ENCODE measurements at regions not wholly inside any gene's neighbourhood (a gene's known extent, or its start where the extent isn't known, plus 50 kb on each side); places are given as distances from the start of the nearest gene placed in this dataset.

DNA sequence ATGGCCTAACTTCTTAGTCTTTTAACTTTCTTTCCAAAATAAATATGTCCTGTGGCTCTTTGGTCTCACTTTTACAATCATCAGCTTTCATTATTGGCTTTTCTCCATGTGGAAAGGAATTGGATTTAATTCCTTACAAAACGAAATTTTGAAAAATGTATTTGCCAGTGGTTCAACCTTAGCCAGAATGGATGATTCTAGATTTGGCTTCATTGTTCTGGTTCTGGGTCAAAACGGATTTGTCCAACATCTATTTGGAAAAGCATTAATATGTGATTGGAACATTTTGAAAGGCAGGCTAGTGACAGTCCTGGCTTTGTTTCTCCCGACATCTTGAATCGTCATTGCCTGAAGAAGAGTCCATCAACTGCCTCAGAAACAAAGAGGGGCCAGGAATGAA, 59.2 kb downstream of the TENT5A start:
- no peak for TF ChIP-seq POLR2A (IDR thresholded peaks at IDR 0.05)
- TF ChIP-seq, protein P1, sequence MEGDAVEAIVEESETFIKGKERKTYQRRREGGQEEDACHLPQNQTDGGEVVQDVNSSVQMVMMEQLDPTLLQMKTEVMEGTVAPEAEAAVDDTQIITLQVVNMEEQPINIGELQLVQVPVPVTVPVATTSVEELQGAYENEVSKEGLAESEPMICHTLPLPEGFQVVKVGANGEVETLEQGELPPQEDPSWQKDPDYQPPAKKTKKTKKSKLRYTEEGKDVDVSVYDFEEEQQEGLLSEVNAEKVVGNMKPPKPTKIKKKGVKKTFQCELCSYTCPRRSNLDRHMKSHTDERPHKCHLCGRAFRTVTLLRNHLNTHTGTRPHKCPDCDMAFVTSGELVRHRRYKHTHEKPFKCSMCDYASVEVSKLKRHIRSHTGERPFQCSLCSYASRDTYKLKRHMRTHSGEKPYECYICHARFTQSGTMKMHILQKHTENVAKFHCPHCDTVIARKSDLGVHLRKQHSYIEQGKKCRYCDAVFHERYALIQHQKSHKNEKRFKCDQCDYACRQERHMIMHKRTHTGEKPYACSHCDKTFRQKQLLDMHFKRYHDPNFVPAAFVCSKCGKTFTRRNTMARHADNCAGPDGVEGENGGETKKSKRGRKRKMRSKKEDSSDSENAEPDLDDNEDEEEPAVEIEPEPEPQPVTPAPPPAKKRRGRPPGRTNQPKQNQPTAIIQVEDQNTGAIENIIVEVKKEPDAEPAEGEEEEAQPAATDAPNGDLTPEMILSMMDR (IDR thresholded peaks at IDR 0.05): no peak
